ENCODE measurements at regions not wholly inside any gene's neighbourhood (a gene's known extent, or its start where the extent isn't known, plus 50 kb on each side); places are given as distances from the start of the nearest gene placed in this dataset.

GRCh38 chr1:214188835-214189234, 92.1 kb upstream of the SMYD2 start:
- ATAC-seq = no peak
- DNase-seq = no peak
- intact Hi-C loops (cut with micrococcal nuclease) = no loop called here

- ATAC-seq = no peak
- intact Hi-C loops (cut with micrococcal nuclease) = no loop called here
- no peak for DNase-seq
These were observed 87.9 kb upstream of the SMYD2 start for GRCh38 chr1:214192825-214193643.

- intact Hi-C loops (cut with micrococcal nuclease) = no loop called here
- DNase-seq = no peak
- ATAC-seq = no peak
These were observed 87.3 kb upstream of the SMYD2 start for GRCh38 chr1:214193691-214194090.

- intact Hi-C loops (cut with micrococcal nuclease) = no loop called here
- ATAC-seq (no peak), DNase-seq (no peak)
These were observed 82.4 kb upstream of the SMYD2 start for GRCh38 chr1:214198571-214198970.

GRCh38 chr1:214199585-214199984, 81.4 kb upstream of the SMYD2 start:
- intact Hi-C loops (cut with micrococcal nuclease) = no loop called here
- DNase-seq (no peak), ATAC-seq (no peak)

GRCh38 chr1:214202992-214203391, 78.0 kb upstream of the SMYD2 start:
- DNase-seq (peak; percentile 23), ATAC-seq (no peak)
- intact Hi-C loops (cut with micrococcal nuclease) = no loop called here

- intact Hi-C loops (cut with micrococcal nuclease) = no loop called here
- DNase-seq = no peak
- no peak for ATAC-seq
These were observed 75.9 kb upstream of the SMYD2 start for GRCh38 chr1:214205053-214205452.

- DNase-seq (no peak), ATAC-seq (no peak)
- intact Hi-C loops (cut with micrococcal nuclease) = no loop called here
These were observed 72.5 kb upstream of the SMYD2 start for GRCh38 chr1:214208460-214208859.

- DNase-seq (no peak), ATAC-seq (no peak)
- intact Hi-C loops (cut with micrococcal nuclease) = no loop called here
These were observed 71.6 kb upstream of the SMYD2 start for GRCh38 chr1:214209260-214209808.

- DNase-seq (no peak), ATAC-seq (no peak)
- intact Hi-C loops (cut with micrococcal nuclease) = loop anchor here (5.0 to 10.0 kb wide), 2 partner anchors 114 to 372 kb away; no protein-coding TSS in a partner anchor
These were observed 67.8 kb upstream of the SMYD2 start for GRCh38 chr1:214213136-214213535.

- no peak for ATAC-seq
- intact Hi-C loops (cut with micrococcal nuclease) = loop anchor here (5.0 to 10.0 kb wide), 2 partner anchors 112 to 370 kb away; no protein-coding TSS in a partner anchor
- DNase-seq = no peak
These were observed 66.1 kb upstream of the SMYD2 start for GRCh38 chr1:214214851-214215250.

- no peak for ATAC-seq
- intact Hi-C loops (cut with micrococcal nuclease) = loop anchor here (10.0 kb wide), 1 partner anchor 369 kb away; no protein-coding TSS in a partner anchor
These were observed 65.4 kb upstream of the SMYD2 start for GRCh38 chr1:214215583-214215982.

GRCh38 chr1:214216021-214216420, 64.9 kb upstream of the SMYD2 start:
- DNase-seq = no peak
- intact Hi-C loops (cut with micrococcal nuclease) = loop anchor here (10.0 kb wide), 1 partner anchor 369 kb away; no protein-coding TSS in a partner anchor
- no peak for ATAC-seq

More at GRCh38 chr1:214215583-214215982, 65.4 kb upstream of the SMYD2 start:
- no peak for DNase-seq

GRCh38 chr1:214216779-214217178, 64.2 kb upstream of the SMYD2 start:
- ATAC-seq (no peak), DNase-seq (no peak)
- intact Hi-C loops (cut with micrococcal nuclease) = loop anchor here (10.0 kb wide), 1 partner anchor 368 kb away; no protein-coding TSS in a partner anchor

- intact Hi-C loops (cut with micrococcal nuclease) = loop anchor here (10.0 kb wide), 1 partner anchor 365 kb away; no protein-coding TSS in a partner anchor
- ATAC-seq = no peak
These were observed 61.1 kb upstream of the SMYD2 start for GRCh38 chr1:214219902-214220301.

GRCh38 chr1:214220891-214221290, 60.1 kb upstream of the SMYD2 start:
- DNase-seq (no peak), ATAC-seq (no peak)
- intact Hi-C loops (cut with micrococcal nuclease) = no loop called here

More at GRCh38 chr1:214219902-214220301, 61.1 kb upstream of the SMYD2 start:
- DNase-seq = no peak

- intact Hi-C loops (cut with micrococcal nuclease) = no loop called here
- no peak for DNase-seq
- ATAC-seq = peak; percentile 11
These were observed 56.2 kb upstream of the SMYD2 start for GRCh38 chr1:214224611-214225354.

GRCh38 chr1:214228976-214229375, 52.0 kb upstream of the SMYD2 start:
- intact Hi-C loops (cut with micrococcal nuclease) = no loop called here
- peak; percentile 97 for ATAC-seq
- peak; percentile 57 for DNase-seq

- DNase-seq (no peak), ATAC-seq (no peak)
- intact Hi-C loops (cut with micrococcal nuclease) = no loop called here
These were observed 51.2 kb upstream of the SMYD2 start for GRCh38 chr1:214229736-214230135.
